Stimulated activated CD4-positive, alpha-beta T cell treated with anti-CD3 and anti-CD28 coated beads, TNF-alpha, amount 100 ng/mL, for 1 hour (primary cell): ENCODE measurements at regions not wholly inside any gene's neighbourhood (a gene's known extent, or its start where the extent isn't known, plus 50 kb on each side); places are given as distances from the start of the nearest gene placed in this dataset.
"Not testable (repeated sequence)": the region's sequence is repeated elsewhere in the genome, so short reads cannot be mapped to it uniquely, and the experiment has no call there.

Experiments
- DNase-seq, 3 donors: peaks; one replicate each; pipeline ENCODE4 v3.0.0-alpha.2; 2020; ENCODE audit warnings: low read depth in 3 of 3, low spot score in 1 of 3

- no peak for DNase-seq
These were observed 210.1 kb upstream of the MSX2 start for GRCh38 chr5:174514325-174514724.

GRCh38 chr5:174514983-174515394, 209.4 kb upstream of the MSX2 start:
- DNase-seq, result no peak

GRCh38 chr5:174516741-174517140, 207.6 kb upstream of the MSX2 start:
- DNase-seq, result no peak

- no peak for DNase-seq
These were observed 205.9 kb upstream of the MSX2 start for GRCh38 chr5:174518512-174518911.

GRCh38 chr5:174520420-174521396, 203.7 kb upstream of the MSX2 start:
- DNase-seq, result no peak

GRCh38 chr5:174521449-174521848, 202.9 kb upstream of the MSX2 start:
- no peak for DNase-seq

GRCh38 chr5:174522480-174523260, 201.7 kb upstream of the MSX2 start:
- DNase-seq, result no peak

- DNase-seq, result no peak
These were observed 200.9 kb upstream of the MSX2 start for GRCh38 chr5:174523311-174524071.

GRCh38 chr5:174524351-174524750, 200.0 kb upstream of the MSX2 start:
- no peak for DNase-seq

- DNase-seq, result no peak
These were observed 198.2 kb upstream of the MSX2 start for GRCh38 chr5:174526177-174526576.

- no peak for DNase-seq
These were observed 196.4 kb upstream of the MSX2 start for GRCh38 chr5:174527916-174528540.

GRCh38 chr5:174528821-174529544, 195.4 kb upstream of the MSX2 start:
- no peak for DNase-seq

GRCh38 chr5:174529925-174530681, 194.3 kb upstream of the MSX2 start:
- no peak for DNase-seq

GRCh38 chr5:174531782-174532191, 192.6 kb upstream of the MSX2 start:
- DNase-seq, result no peak

- no peak for DNase-seq
These were observed 191.6 kb upstream of the MSX2 start for GRCh38 chr5:174532455-174533453.

- no peak for DNase-seq
These were observed 190.6 kb upstream of the MSX2 start for GRCh38 chr5:174533751-174534241.

GRCh38 chr5:174535669-174536068, 188.7 kb upstream of the MSX2 start:
- no peak for DNase-seq

- DNase-seq, result not testable (repeated sequence)
These were observed 184.6 kb upstream of the MSX2 start for GRCh38 chr5:174539823-174540222.
